Naive B cell (primary cell): ENCODE measurements at regions not wholly inside any gene's neighbourhood (a gene's known extent, or its start where the extent isn't known, plus 50 kb on each side); places are given as distances from the start of the nearest gene placed in this dataset.
"Not testable (repeated sequence)": the region's sequence is repeated elsewhere in the genome, so short reads cannot be mapped to it uniquely, and the experiment has no call there.

Experiments
- ATAC-seq, 2 donors: fragments of 150-1000 bp; cut with Tn5 transposase; 2 replicates each; pipeline ENCODE4 v1.10.0; 2021; ENCODE audit warnings: low read depth in 2 of 2, mild to moderate bottlenecking in 2 of 2, moderate library complexity in 2 of 2
- DNase-seq: peaks from one replicate; pipeline ENCODE4 v3.0.0; 2022
- H3K27ac Mint-ChIP-seq, 6 donors: one replicate each; pipeline ENCODE4 v1.8.0; 2020 to 2022; ENCODE audit warnings: mild to moderate bottlenecking in 6 of 6, mixed read lengths in 6 of 6, moderate library complexity in 5 of 6, inconsistent platforms in 2 of 6
- H3K27me3 Mint-ChIP-seq, 3 donors: one replicate each; pipeline ENCODE4 v1.8.0; 2021 to 2022; ENCODE audit warnings: mixed read lengths in 3 of 3, mild to moderate bottlenecking in 1 of 3
- H3K36me3 Mint-ChIP-seq, 2 donors: one replicate each; pipeline ENCODE4 v1.8.0; 2020 to 2022; ENCODE audit warnings: mixed read lengths in 2 of 2, inconsistent platforms in 1 of 2, mild to moderate bottlenecking in 1 of 2
- H3K4me1 Mint-ChIP-seq, 3 donors: one replicate each; pipeline ENCODE4 v1.8.0; 2020 to 2022; ENCODE audit warnings: mixed read lengths in 3 of 3, inconsistent platforms in 1 of 3, mild to moderate bottlenecking in 1 of 3, moderate library complexity in 1 of 3
- H3K4me3 Mint-ChIP-seq, 8 donors: one replicate each; pipeline ENCODE4 v1.8.0; 2020 to 2022; ENCODE audit warnings: mild to moderate bottlenecking in 8 of 8, mixed read lengths in 8 of 8, moderate library complexity in 8 of 8, inconsistent platforms in 2 of 8
- H3K9me3 Mint-ChIP-seq, 7 donors: one replicate each; pipeline ENCODE4 v1.8.0; 2020 to 2022; ENCODE audit warnings: mixed read lengths in 7 of 7, mild to moderate bottlenecking in 5 of 7, inconsistent platforms in 2 of 7, moderate library complexity in 1 of 7

DNA sequence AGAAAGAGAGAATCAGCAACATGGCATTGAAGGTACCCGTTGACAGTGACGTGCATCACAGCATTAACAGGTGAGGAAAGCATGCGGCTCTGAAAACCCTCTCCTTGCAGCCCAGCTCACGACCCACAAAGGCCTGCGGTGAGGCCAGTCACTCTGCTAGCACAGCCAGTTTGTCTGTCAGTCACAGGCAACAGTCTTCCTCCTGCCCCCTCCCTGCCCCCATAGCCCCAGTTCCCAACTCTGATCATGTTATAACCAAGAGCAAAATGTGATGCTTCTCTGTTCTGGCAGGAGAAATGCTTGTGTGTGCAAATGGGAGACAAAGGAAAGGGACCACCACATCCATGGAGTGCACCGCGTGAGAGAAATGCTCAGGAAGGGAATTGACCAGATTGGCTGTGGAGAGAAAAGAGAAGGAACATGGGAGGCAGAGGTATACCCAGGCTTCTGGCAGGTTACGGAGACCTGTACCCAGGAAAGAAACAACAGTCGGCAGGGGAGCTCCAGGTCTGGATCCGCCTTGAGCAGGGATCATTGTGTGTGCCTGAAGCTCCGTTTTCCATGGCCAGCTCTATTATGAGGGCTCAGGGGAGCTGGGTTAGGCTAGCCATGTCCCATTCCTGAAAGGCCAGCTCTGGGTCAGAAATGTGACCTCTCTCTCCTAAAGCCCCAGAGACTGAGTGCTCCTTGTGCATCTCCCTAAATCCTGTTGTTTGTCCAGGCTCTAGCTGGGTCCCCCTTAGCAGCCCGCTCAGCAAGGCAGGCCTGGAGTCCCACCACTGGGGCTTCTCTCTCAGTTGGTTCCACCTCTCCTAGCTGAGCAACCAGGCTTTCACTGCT, 139.7 kb upstream of the MAMLD1 start:
- DNase-seq (no peak), ATAC-seq (no peak)
- peaks cover 0 to 4% (median 0%) of the 10 kb centered on the region in 3 donors for H3K4me1 Mint-ChIP-seq
- H3K9me3 Mint-ChIP-seq = no peaks in the 10 kb centered on the region
- no peak overlapping the region for H3K27ac Mint-ChIP-seq
- H3K36me3 Mint-ChIP-seq = no peaks in the 10 kb centered on the region
- H3K4me3 Mint-ChIP-seq = no peak overlapping the region
- H3K27me3 Mint-ChIP-seq = peaks cover 0 to 14% (median 0%) of the 10 kb centered on the region in 3 donors

- H3K4me1 Mint-ChIP-seq = peaks cover 0 to 4% (median 0%) of the 10 kb centered on the region in 3 donors
- no peaks in the 10 kb centered on the region for H3K36me3 Mint-ChIP-seq
- DNase-seq = no peak
- H3K27ac Mint-ChIP-seq = no peak overlapping the region
- H3K27me3 Mint-ChIP-seq = peaks cover 0 to 14% (median 0%) of the 10 kb centered on the region in 3 donors
- peaks cover 0 to 1% (median 0%) of the 10 kb centered on the region in 7 donors for H3K9me3 Mint-ChIP-seq
- no peak for ATAC-seq
- no peak overlapping the region for H3K4me3 Mint-ChIP-seq
Observed at GRCh38 chrX:150224676-150225075, 138.4 kb upstream of the MAMLD1 start.

DNA sequence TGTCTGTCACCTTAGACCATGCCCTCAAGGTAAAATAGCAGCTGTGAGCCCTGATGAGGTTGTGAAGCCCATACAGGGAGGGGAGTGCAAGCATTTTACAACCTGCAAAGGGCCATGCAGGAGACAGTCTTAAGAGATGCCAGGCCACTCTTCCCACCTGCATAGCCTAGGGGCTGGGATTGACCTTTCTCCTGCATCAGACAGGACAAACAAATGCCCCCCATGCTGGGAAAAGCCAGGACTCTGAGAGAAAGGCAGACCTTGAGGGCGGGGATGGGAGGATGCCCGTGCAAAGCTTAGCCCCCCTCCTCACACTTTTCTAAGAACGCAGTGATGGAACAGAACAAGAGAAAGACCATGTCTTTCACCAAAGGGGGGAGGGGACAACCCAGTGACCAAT, 137.9 kb upstream of the MAMLD1 start:
- Mint-ChIP-seq H3K27me3 (peaks cover 0 to 14% (median 0%) of the 10 kb centered on the region in 3 donors), H3K4me3 (no peak overlapping the region), H3K9me3 (peaks cover 0 to 1% (median 0%) of the 10 kb centered on the region in 7 donors), H3K4me1 (peaks cover 0 to 4% (median 0%) of the 10 kb centered on the region in 3 donors), H3K27ac (peak overlapping the region in 1 of 6 donors; percentile 6), H3K36me3 (no peaks in the 10 kb centered on the region)
- ATAC-seq = no peak
- DNase-seq = no peak

DNA sequence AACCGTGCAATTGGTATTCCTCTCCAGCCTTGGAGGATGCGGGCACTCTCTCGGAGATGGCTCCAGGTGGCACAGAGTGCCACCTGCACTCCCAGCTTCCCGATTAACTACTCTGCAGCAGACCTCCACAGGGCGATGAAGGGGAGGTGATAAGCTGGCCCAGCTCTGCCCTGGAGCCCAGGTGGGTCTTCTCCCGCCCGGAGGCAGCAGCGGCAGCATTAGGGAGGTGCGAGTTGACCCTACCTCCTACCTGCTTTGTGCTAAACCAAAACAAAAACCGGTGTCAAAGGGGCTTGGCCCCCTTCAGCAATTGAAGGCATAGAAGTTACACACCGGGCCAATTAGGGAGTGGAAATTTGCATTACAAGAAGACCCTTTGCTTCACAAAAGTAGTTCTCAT, 137.4 kb upstream of the MAMLD1 start:
- peaks cover 0 to 1% (median 0%) of the 10 kb centered on the region in 7 donors for H3K9me3 Mint-ChIP-seq
- peaks cover 0 to 4% (median 0%) of the 10 kb centered on the region in 3 donors for H3K4me1 Mint-ChIP-seq
- ATAC-seq = no peak

DNA sequence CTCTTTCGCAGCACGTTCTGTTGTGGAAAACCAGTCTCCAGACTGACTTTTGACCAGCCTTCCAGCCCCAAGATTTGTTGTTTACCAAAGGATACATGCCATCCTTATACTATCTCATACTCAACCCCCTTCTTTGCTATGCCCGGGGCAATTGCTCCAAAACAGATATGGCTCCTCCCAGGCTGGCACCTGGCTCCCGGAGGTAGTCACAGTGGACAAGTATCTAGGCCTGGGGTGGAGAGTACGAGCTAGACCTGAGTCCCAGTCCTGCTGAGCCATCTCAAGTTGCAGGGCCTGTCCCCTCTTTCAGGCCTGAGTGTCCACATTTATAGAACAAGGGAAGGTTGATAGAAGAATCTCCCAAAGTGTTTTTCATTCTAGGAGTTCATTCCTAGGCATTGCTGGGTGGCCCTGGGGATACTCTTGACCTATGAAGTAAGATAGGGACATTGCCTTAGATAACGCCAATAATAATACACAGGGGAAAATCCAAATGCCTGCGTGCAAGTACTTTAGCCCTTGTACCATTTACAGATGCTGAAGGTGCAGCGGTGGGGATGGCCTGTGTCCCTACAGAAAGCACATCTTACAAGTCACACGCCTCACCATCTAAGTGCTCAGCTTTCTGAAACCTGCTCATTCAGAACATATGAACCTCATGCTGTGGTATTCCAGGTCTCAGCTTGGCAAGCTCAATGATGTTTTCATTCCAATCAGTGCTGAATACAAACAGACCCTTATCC, 136.7 kb upstream of the MAMLD1 start:
- peaks cover 0 to 4% (median 0%) of the 10 kb centered on the region in 3 donors for H3K4me1 Mint-ChIP-seq
- no peak for ATAC-seq
- H3K27ac Mint-ChIP-seq = no peak overlapping the region
- peaks cover 0 to 1% (median 0%) of the 10 kb centered on the region in 7 donors for H3K9me3 Mint-ChIP-seq
- peaks cover 0 to 7% (median 0%) of the 10 kb centered on the region in 3 donors for H3K27me3 Mint-ChIP-seq
- no peak overlapping the region for H3K4me3 Mint-ChIP-seq
- H3K36me3 Mint-ChIP-seq = no peaks in the 10 kb centered on the region
- DNase-seq = no peak

More for the DNA sequence above, 137.4 kb upstream of the MAMLD1 start:
- Mint-ChIP-seq H3K27ac (no peak overlapping the region), H3K27me3 (peaks cover 0 to 14% (median 0%) of the 10 kb centered on the region in 3 donors), H3K4me3 (no peak overlapping the region), H3K36me3 (no peaks in the 10 kb centered on the region)
- DNase-seq = no peak

- H3K9me3 Mint-ChIP-seq = peaks cover 0 to 1% (median 0%) of the 10 kb centered on the region in 7 donors
- H3K4me1 Mint-ChIP-seq = peaks cover 0 to 4% (median 0%) of the 10 kb centered on the region in 3 donors
- DNase-seq (no peak), ATAC-seq (no peak)
- H3K27ac Mint-ChIP-seq = no peak overlapping the region
- no peaks in the 10 kb centered on the region for H3K27me3 Mint-ChIP-seq
- no peak overlapping the region for H3K4me3 Mint-ChIP-seq
- no peaks in the 10 kb centered on the region for H3K36me3 Mint-ChIP-seq
Observed at GRCh38 chrX:150227321-150227860, 135.7 kb upstream of the MAMLD1 start.

DNA sequence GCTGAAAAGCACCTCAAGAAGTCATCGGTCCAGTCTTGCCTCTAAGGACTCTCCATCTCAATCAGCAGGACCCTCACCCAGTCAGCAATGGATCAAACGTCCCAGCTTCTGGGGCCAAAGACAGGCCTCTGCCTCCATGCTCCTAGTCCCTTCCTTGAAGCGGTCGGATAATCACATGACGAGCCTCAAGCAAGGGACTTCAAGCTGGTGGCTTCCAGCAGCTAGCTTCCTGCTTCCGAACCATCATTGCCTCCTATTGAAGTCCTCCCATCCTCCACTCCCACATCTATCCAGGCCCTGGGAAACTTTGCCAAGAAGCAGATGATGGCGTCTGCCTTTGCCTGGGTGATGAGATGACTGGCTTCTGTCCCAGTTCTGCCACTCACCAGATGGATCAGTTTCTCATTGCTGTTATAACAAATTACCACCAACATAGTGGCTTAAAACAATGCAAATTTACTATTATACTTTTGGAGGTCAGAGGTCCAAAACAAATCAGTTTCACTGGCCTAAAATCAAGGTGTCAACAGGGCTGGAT, 135.2 kb upstream of the MAMLD1 start:
- Mint-ChIP-seq H3K4me1 (peaks cover 0 to 4% (median 0%) of the 10 kb centered on the region in 3 donors), H3K27me3 (no peaks in the 10 kb centered on the region), H3K9me3 (peaks cover 0 to 1% (median 0%) of the 10 kb centered on the region in 7 donors), H3K4me3 (no peak overlapping the region), H3K27ac (peak overlapping the region in 1 of 6 donors; percentile 39), H3K36me3 (no peaks in the 10 kb centered on the region)
- ATAC-seq = no peak
- no peak for DNase-seq

DNA sequence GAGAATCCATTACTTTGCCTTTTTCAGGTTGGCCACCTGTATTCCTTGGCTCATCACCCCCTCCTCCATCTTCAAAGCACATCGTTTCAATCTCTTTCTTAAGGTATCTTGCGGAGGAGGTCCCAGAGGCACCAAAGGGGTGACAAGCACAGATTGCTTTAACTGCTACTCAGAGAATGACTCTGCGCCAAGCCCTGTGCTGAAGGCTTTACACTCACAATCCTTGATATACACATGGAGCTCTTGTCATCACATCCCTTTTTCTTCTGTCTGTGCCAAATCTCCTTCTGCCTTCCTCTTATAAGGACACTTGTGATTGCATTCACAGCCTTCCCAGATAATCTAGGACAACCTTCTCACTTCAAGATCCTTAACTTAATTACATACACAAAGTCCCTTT, 134.7 kb upstream of the MAMLD1 start:
- Mint-ChIP-seq H3K27me3 (no peaks in the 10 kb centered on the region), H3K4me1 (peaks cover 0 to 4% (median 0%) of the 10 kb centered on the region in 3 donors), H3K27ac (no peak overlapping the region), H3K9me3 (peaks cover 0 to 1% (median 0%) of the 10 kb centered on the region in 7 donors), H3K4me3 (peak overlapping the region in 1 of 8 donors; percentile 18), H3K36me3 (no peaks in the 10 kb centered on the region)
- ATAC-seq = no peak
- no peak for DNase-seq

DNA sequence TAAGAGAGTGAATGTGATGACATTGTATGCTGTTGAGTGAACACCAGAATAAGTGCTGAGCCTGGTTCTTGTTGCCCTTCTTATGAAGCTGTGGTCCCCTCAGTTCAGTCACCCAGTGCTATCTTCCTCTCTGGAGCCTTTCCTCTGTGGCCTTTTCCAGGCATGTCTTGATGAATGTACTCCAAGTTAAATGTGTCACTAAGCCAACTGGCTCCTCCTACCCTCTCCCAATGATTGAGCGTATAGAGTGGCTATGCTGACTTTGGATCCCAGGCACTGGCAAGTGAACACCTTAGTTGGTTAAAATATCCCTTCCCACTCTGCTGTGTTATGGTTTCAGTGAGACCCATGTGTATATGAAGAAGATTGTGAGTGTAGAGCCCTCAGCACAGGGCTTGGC, 134.1 kb upstream of the MAMLD1 start:
- Mint-ChIP-seq H3K36me3 (no peaks in the 10 kb centered on the region), H3K27me3 (no peaks in the 10 kb centered on the region), H3K4me1 (peaks cover 0 to 4% (median 0%) of the 10 kb centered on the region in 3 donors), H3K4me3 (no peak overlapping the region), H3K9me3 (peaks cover 0 to 1% (median 0%) of the 10 kb centered on the region in 7 donors), H3K27ac (no peak overlapping the region)
- DNase-seq (no peak), ATAC-seq (no peak)

- Mint-ChIP-seq H3K27ac (no peak overlapping the region), H3K36me3 (no peaks in the 10 kb centered on the region), H3K27me3 (no peaks in the 10 kb centered on the region), H3K4me1 (peaks cover 0 to 4% (median 0%) of the 10 kb centered on the region in 3 donors), H3K4me3 (no peak overlapping the region), H3K9me3 (peaks cover 0 to 1% (median 0%) of the 10 kb centered on the region in 7 donors)
- DNase-seq (no peak), ATAC-seq (no peak)
Observed at GRCh38 chrX:150229481-150229880, 133.6 kb upstream of the MAMLD1 start.

- H3K27me3 Mint-ChIP-seq, H3K27ac Mint-ChIP-seq, H3K9me3 Mint-ChIP-seq, H3K4me1 Mint-ChIP-seq, ATAC-seq, H3K36me3 Mint-ChIP-seq, DNase-seq, H3K4me3 Mint-ChIP-seq: not testable (repeated sequence)
Observed at GRCh38 chrX:150230952-150231351, 132.2 kb upstream of the MAMLD1 start.

DNA sequence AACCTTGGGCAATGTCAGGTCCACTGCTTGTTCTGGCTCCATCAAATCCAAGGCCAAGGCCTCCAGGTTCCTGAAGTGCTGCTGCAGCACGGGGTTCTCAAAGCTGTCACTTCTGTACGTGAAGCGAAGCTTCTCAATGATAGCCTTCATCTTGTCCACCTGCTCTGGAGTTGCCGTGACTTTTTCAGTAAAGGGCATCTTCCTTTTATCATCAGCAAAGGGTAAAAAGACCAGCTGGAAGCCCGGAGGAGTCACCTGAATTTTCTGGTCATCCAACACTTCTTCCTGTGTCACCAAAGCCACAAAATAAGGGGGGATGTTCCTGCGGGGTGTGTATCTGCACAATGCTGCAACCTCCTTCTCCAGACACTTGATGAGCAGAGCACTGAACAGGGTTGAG, 131.7 kb upstream of the MAMLD1 start:
- not testable (repeated sequence) for H3K27me3 Mint-ChIP-seq, DNase-seq, H3K27ac Mint-ChIP-seq, H3K4me3 Mint-ChIP-seq, H3K36me3 Mint-ChIP-seq, H3K9me3 Mint-ChIP-seq, ATAC-seq, H3K4me1 Mint-ChIP-seq

DNA sequence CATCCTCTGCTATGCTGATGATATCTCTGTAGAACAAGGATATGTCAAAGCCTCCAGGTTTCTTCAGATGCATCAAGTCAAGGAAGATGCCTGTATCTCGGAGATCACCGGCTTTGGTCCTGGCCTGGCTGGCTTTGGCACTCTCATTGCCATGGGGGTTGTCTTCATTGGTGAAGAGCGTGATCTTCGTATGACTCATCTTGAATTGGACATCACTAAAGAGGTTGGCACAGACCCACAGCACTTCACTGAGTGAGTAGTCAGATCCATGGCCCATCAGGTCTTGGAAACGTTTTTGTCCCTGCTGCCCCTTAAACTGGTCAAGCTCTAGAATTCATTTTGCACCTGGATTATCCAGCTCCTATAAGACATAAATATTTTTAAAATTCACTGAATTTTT, 130.9 kb upstream of the MAMLD1 start:
- not testable (repeated sequence) for H3K36me3 Mint-ChIP-seq, H3K27me3 Mint-ChIP-seq, H3K27ac Mint-ChIP-seq, H3K9me3 Mint-ChIP-seq, H3K4me3 Mint-ChIP-seq, ATAC-seq, H3K4me1 Mint-ChIP-seq, DNase-seq
